ENCODE measurements at regions not wholly inside any gene's neighbourhood (a gene's known extent, or its start where the extent isn't known, plus 50 kb on each side); places are given as distances from the start of the nearest gene placed in this dataset.

DNA sequence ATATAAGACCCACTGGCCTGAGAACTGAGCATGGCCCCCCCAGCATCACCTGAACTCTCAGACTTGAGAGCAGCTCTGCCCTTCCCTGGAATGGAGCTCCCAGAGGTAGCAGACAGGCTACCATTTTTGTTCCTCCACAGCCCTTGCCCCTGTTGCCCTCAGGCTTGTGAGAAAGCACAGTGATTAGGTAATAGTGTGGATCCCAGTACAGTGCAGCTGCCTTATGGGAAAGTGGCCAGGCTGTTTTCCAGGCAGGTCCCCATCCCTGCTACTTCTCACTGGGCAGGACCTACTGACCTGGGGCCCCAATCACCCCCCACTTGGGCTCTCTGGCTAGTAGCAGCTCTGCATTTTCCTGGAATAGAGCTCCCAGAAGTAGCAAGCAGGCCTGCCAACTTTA lies 834.0 kb downstream of the DACH1 start:
- Histone ChIP-seq H2AFZ (ENCODE audit: low read depth, low read length) (no peak overlapping the region), H3K79me2 (ENCODE audit: low read length) (no peaks in the 10 kb centered on the region), H4K20me1 (ENCODE audit: insufficient read depth, low read length) (no peaks in the 10 kb centered on the region), H3K4me1 (ENCODE audit: low read length) (no peaks in the 10 kb centered on the region), H3K4me3 (ENCODE audit: low read length) (no peak overlapping the region), H3K9me3 (ENCODE audit: insufficient read depth, low read length) (no peaks in the 10 kb centered on the region), H3K9ac (ENCODE audit: low read length) (no peak overlapping the region), H3K27ac (ENCODE audit: low read length) (no peak overlapping the region), H3K4me2 (ENCODE audit: low read length) (no peak overlapping the region), H3K36me3 (replicated peaks; ENCODE audit: low read depth, low read length) (no peaks in the 10 kb centered on the region), H3K27me3 (ENCODE audit: low read depth, low read length) (no peaks in the 10 kb centered on the region)
- TF ChIP-seq, protein P1, sequence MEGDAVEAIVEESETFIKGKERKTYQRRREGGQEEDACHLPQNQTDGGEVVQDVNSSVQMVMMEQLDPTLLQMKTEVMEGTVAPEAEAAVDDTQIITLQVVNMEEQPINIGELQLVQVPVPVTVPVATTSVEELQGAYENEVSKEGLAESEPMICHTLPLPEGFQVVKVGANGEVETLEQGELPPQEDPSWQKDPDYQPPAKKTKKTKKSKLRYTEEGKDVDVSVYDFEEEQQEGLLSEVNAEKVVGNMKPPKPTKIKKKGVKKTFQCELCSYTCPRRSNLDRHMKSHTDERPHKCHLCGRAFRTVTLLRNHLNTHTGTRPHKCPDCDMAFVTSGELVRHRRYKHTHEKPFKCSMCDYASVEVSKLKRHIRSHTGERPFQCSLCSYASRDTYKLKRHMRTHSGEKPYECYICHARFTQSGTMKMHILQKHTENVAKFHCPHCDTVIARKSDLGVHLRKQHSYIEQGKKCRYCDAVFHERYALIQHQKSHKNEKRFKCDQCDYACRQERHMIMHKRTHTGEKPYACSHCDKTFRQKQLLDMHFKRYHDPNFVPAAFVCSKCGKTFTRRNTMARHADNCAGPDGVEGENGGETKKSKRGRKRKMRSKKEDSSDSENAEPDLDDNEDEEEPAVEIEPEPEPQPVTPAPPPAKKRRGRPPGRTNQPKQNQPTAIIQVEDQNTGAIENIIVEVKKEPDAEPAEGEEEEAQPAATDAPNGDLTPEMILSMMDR (IDR thresholded peaks at IDR 0.05; ENCODE audit: low read depth, low read length), result no peak
- TF ChIP-seq EZH2phosphoT487 (IDR thresholded peaks at IDR 0.05; ENCODE audit: low read depth), result no peak

GRCh38 chr13:71030784-71031183 lies 836.2 kb downstream of the DACH1 start:
- Histone ChIP-seq H3K4me3 (ENCODE audit: low read length) (no peak overlapping the region), H4K20me1 (ENCODE audit: insufficient read depth, low read length) (no peaks in the 10 kb centered on the region), H2AFZ (ENCODE audit: low read depth, low read length) (no peak overlapping the region), H3K79me2 (ENCODE audit: low read length) (no peaks in the 10 kb centered on the region), H3K9ac (ENCODE audit: low read length) (no peak overlapping the region), H3K36me3 (replicated peaks; ENCODE audit: low read depth, low read length) (no peaks in the 10 kb centered on the region), H3K4me2 (ENCODE audit: low read length) (no peak overlapping the region), H3K27me3 (ENCODE audit: low read depth, low read length) (no peaks in the 10 kb centered on the region), H3K9me3 (ENCODE audit: insufficient read depth, low read length) (no peaks in the 10 kb centered on the region), H3K27ac (ENCODE audit: low read length) (no peak overlapping the region), H3K4me1 (ENCODE audit: low read length) (no peaks in the 10 kb centered on the region)
- TF ChIP-seq EZH2phosphoT487 (IDR thresholded peaks at IDR 0.05; ENCODE audit: low read depth), result no peak
- TF ChIP-seq, protein P1 (IDR thresholded peaks at IDR 0.05; ENCODE audit: low read depth, low read length), result no peak

DNA sequence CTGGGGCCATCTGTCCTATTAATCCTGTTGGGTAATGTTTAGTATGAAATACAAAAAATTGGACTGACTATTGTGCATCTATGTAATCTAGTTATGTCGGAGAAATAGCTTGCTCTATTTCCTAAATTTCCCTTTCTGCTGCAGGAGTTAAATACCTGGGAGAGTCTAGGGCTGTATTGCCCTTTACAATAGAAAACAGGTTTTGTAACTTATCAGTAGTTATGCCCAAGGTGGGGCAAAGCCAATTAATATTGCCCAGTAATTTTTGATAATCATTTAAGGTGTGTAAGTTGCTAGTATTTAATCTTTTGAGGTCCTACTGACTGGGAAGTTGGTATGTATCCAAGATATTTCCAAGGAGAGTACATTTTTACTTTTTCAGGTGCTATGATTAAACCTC lies 838.1 kb downstream of the DACH1 start:
- Histone ChIP-seq H4K20me1 (ENCODE audit: insufficient read depth, low read length) (no peaks in the 10 kb centered on the region), H3K9ac (ENCODE audit: low read length) (no peak overlapping the region), H3K36me3 (replicated peaks; ENCODE audit: low read depth, low read length) (no peaks in the 10 kb centered on the region), H3K79me2 (ENCODE audit: low read length) (no peaks in the 10 kb centered on the region), H3K27me3 (ENCODE audit: low read depth, low read length) (no peaks in the 10 kb centered on the region), H2AFZ (ENCODE audit: low read depth, low read length) (no peak overlapping the region), H3K27ac (ENCODE audit: low read length) (no peak overlapping the region), H3K4me3 (ENCODE audit: low read length) (no peak overlapping the region), H3K9me3 (ENCODE audit: insufficient read depth, low read length) (no peaks in the 10 kb centered on the region), H3K4me1 (ENCODE audit: low read length) (no peaks in the 10 kb centered on the region), H3K4me2 (ENCODE audit: low read length) (no peak overlapping the region)
- TF ChIP-seq, protein P1 (IDR thresholded peaks at IDR 0.05; ENCODE audit: low read depth, low read length), result no peak
- no peak for TF ChIP-seq EZH2phosphoT487 (IDR thresholded peaks at IDR 0.05; ENCODE audit: low read depth)

DNA sequence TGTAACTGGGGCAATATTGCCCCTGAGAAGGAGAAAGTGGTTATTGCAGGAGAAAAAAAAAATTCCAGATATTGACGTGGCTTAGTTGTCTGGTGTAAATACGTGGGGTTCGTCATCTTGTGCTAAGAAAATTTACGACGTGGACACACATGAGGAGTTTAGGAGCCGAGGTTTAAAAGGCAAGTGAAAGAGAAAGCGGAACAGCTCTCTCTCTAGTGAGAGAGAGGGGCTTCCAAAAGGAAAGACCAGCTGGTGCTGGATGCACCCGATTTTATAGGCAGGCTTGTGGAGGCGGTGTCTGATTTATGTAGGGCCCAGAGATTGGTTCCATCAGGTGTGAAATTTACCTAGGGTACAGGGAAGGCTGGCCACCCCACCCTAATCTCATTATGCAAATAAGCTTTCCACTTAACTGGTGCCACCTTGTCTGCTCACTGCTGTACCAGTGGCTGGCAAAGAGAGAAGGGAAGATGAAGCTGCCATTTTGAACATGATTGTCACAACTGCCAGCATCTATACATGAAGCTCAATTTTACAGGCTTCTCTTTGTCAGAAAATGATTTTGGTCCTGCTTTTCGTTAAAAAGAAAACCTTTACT lies 845.1 kb downstream of the DACH1 start:
- Histone ChIP-seq H3K79me2 (ENCODE audit: low read length) (no peaks in the 10 kb centered on the region), H3K36me3 (replicated peaks; ENCODE audit: low read depth, low read length) (no peaks in the 10 kb centered on the region), H3K4me2 (ENCODE audit: low read length) (no peak overlapping the region), H3K9ac (ENCODE audit: low read length) (no peak overlapping the region), H3K9me3 (ENCODE audit: insufficient read depth, low read length) (0 out of 2 replicates have a peak, but pooled peaks cover 3% of the 10 kb centered on the region), H3K4me1 (ENCODE audit: low read length) (peaks cover 22% of the 10 kb centered on the region), H3K27ac (ENCODE audit: low read length) (no peak overlapping the region), H4K20me1 (ENCODE audit: insufficient read depth, low read length) (no peaks in the 10 kb centered on the region), H3K4me3 (ENCODE audit: low read length) (no peak overlapping the region), H3K27me3 (ENCODE audit: low read depth, low read length) (no peaks in the 10 kb centered on the region), H2AFZ (ENCODE audit: low read depth, low read length) (no peak overlapping the region)
- no peak for TF ChIP-seq EZH2phosphoT487 (IDR thresholded peaks at IDR 0.05; ENCODE audit: low read depth)
- TF ChIP-seq, protein P1 (IDR thresholded peaks at IDR 0.05; ENCODE audit: low read depth, low read length), result no peak

All from OCI-LY3 (cell line).